GM18508 (cell line): ENCODE measurements at regions not wholly inside any gene's neighbourhood (a gene's known extent, or its start where the extent isn't known, plus 50 kb on each side); places are given as distances from the start of the nearest gene placed in this dataset.
A peak's percentile ranks its signal among the peaks of the same experiment; 100 is the strongest.
"Not testable (repeated sequence)": the region's sequence is repeated elsewhere in the genome, so short reads cannot be mapped to it uniquely, and the experiment has no call there.

Experiments
- ATAC-seq: cut with Tn5 transposase; IDR thresholded peaks from one replicate; pipeline ENCODE4 v1.9.1; 2021; ENCODE audit warnings: moderate number of reproducible peaks; ENCODE audit not compliant: insufficient read depth, unreplicated experiment

GRCh38 chr13:38283346-38283745, 66.3 kb upstream of the UFM1 start:
- no peak for ATAC-seq

- ATAC-seq, result no peak
Measured at GRCh38 chr13:38265132-38265497, 84.5 kb upstream of the UFM1 start.

- no peak for ATAC-seq
Measured at GRCh38 chr13:38264363-38265131, 85.1 kb upstream of the UFM1 start.

GRCh38 chr13:38262211-38262610, 87.4 kb upstream of the UFM1 start:
- ATAC-seq, result no peak

GRCh38 chr13:38255600-38255999, 94.1 kb upstream of the UFM1 start:
- no peak for ATAC-seq

- ATAC-seq, result no peak
Measured at GRCh38 chr13:38239874-38240273, 109.8 kb upstream of the UFM1 start.

GRCh38 chr13:38228322-38228721, 121.3 kb upstream of the UFM1 start:
- no peak for ATAC-seq

GRCh38 chr13:38226496-38226895, 123.2 kb upstream of the UFM1 start:
- no peak for ATAC-seq

GRCh38 chr13:38223089-38223488, 126.6 kb upstream of the UFM1 start:
- ATAC-seq, result no peak

GRCh38 chr13:38221120-38221519, 128.5 kb upstream of the UFM1 start:
- not testable (repeated sequence) for ATAC-seq

GRCh38 chr13:38216181-38216580, 133.5 kb upstream of the UFM1 start:
- ATAC-seq, result no peak

GRCh38 chr13:38213314-38213713, 136.3 kb upstream of the UFM1 start:
- no peak for ATAC-seq

GRCh38 chr13:38210928-38211596, 138.6 kb upstream of the UFM1 start:
- ATAC-seq, result no peak

- no peak for ATAC-seq
Measured at GRCh38 chr13:38204556-38204955, 145.1 kb upstream of the UFM1 start.

GRCh38 chr13:38202740-38203139, 146.9 kb upstream of the UFM1 start:
- ATAC-seq, result no peak

GRCh38 chr13:38191016-38191415, 158.6 kb upstream of the UFM1 start:
- no peak for ATAC-seq

- ATAC-seq, result no peak
Measured at GRCh38 chr13:38180670-38181069, 169.0 kb upstream of the UFM1 start.

GRCh38 chr13:38180126-38180525, 169.5 kb upstream of the UFM1 start:
- ATAC-seq, result no peak

- ATAC-seq, result no peak
Measured at GRCh38 chr13:38176664-38177063, 173.0 kb upstream of the UFM1 start.

- no peak for ATAC-seq
Measured at GRCh38 chr13:38173403-38173802, 176.2 kb upstream of the UFM1 start.

- peak; percentile 96 for ATAC-seq
Measured at GRCh38 chr13:38167164-38167822, 182.4 kb upstream of the UFM1 start.
